ENCODE measurements at regions not wholly inside any gene's neighbourhood (a gene's known extent, or its start where the extent isn't known, plus 50 kb on each side); places are given as distances from the start of the nearest gene placed in this dataset.
A peak's percentile ranks its signal among the peaks of the same experiment; 100 is the strongest.

DNA sequence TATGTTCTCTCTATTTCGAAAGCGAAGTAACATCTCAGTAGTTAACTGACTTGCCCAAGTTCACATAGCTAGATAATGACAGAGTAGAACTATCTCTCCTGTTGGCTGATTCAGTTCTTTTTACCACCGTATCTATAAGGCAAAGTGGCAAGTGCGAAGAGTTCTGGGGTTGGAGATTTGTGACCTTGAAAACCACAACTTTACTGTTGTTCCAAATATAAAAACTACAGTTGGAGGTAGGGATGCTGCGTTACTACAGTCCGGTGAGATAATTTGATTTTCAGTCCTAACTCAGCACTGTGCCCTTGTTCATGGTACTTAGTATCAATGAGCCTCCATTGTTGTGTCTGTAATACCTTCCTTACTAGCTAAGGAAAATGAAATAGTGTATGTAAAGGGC, 71.2 kb upstream of the GOLGA8B start (continued):
- TF ChIP-seq, protein P1, sequence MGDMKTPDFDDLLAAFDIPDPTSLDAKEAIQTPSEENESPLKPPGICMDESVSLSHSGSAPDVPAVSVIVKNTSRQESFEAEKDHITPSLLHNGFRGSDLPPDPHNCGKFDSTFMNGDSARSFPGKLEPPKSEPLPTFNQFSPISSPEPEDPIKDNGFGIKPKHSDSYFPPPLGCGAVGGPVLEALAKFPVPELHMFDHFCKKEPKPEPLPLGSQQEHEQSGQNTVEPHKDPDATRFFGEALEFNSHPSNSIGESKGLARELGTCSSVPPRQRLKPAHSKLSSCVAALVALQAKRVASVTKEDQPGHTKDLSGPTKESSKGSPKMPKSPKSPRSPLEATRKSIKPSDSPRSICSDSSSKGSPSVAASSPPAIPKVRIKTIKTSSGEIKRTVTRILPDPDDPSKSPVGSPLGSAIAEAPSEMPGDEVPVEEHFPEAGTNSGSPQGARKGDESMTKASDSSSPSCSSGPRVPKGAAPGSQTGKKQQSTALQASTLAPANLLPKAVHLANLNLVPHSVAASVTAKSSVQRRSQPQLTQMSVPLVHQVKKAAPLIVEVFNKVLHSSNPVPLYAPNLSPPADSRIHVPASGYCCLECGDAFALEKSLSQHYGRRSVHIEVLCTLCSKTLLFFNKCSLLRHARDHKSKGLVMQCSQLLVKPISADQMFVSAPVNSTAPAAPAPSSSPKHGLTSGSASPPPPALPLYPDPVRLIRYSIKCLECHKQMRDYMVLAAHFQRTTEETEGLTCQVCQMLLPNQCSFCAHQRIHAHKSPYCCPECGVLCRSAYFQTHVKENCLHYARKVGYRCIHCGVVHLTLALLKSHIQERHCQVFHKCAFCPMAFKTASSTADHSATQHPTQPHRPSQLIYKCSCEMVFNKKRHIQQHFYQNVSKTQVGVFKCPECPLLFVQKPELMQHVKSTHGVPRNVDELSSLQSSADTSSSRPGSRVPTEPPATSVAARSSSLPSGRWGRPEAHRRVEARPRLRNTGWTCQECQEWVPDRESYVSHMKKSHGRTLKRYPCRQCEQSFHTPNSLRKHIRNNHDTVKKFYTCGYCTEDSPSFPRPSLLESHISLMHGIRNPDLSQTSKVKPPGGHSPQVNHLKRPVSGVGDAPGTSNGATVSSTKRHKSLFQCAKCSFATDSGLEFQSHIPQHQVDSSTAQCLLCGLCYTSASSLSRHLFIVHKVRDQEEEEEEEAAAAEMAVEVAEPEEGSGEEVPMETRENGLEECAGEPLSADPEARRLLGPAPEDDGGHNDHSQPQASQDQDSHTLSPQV (IDR thresholded peaks at IDR 0.05), result peak; percentile 14; the same call in 1 of the 2 replicates
- TF ChIP-seq, protein P2, sequence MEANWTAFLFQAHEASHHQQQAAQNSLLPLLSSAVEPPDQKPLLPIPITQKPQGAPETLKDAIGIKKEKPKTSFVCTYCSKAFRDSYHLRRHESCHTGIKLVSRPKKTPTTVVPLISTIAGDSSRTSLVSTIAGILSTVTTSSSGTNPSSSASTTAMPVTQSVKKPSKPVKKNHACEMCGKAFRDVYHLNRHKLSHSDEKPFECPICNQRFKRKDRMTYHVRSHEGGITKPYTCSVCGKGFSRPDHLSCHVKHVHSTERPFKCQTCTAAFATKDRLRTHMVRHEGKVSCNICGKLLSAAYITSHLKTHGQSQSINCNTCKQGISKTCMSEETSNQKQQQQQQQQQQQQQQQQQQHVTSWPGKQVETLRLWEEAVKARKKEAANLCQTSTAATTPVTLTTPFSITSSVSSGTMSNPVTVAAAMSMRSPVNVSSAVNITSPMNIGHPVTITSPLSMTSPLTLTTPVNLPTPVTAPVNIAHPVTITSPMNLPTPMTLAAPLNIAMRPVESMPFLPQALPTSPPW (CRISPR knock-in tag; IDR thresholded peaks at IDR 0.05), result no peak
- TF ChIP-seq TSHZ1 (CRISPR knock-in tag; IDR thresholded peaks at IDR 0.05), result no peak
- peak; percentile 42 for TF ChIP-seq CXXC5 (CRISPR knock-in tag; IDR thresholded peaks at IDR 0.05)
- peak; percentile 8 for TF ChIP-seq TAF9B (IDR thresholded peaks at IDR 0.05; ENCODE audit: partially characterized antibody)
- TF ChIP-seq HSF4 (CRISPR knock-in tag; IDR thresholded peaks at IDR 0.05; ENCODE audit: borderline replicate concordance), result no peak
- TF ChIP-seq ZNF282 (CRISPR knock-in tag; IDR thresholded peaks at IDR 0.05), result no peak
- TF ChIP-seq YBX1 (IDR thresholded peaks at IDR 0.05), result no peak
- TF ChIP-seq DIDO1 (tag; IDR thresholded peaks at IDR 0.05; ENCODE audit: low read depth), result no peak
- TF ChIP-seq MLX (CRISPR knock-in tag; conservative IDR thresholded peaks at IDR 0.05), result no peak
- TF ChIP-seq CBX5 (IDR thresholded peaks at IDR 0.05; ENCODE audit: borderline replicate concordance, low read depth), result no peak
- TF ChIP-seq USF1 (CRISPR knock-in tag; IDR thresholded peaks at IDR 0.05), result no peak
- TF ChIP-seq FOXP1 (CRISPR knock-in tag; IDR thresholded peaks at IDR 0.05), result no peak
- peak in 1 of 2 experiments; percentile 40; a peak in 1 of 4 replicates for TF ChIP-seq TRIM24 (IDR thresholded peaks at IDR 0.05)
- TF ChIP-seq, protein P3, sequence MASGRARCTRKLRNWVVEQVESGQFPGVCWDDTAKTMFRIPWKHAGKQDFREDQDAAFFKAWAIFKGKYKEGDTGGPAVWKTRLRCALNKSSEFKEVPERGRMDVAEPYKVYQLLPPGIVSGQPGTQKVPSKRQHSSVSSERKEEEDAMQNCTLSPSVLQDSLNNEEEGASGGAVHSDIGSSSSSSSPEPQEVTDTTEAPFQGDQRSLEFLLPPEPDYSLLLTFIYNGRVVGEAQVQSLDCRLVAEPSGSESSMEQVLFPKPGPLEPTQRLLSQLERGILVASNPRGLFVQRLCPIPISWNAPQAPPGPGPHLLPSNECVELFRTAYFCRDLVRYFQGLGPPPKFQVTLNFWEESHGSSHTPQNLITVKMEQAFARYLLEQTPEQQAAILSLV (tag; IDR thresholded peaks at IDR 0.05), result no peak
- peak; percentile 24; the same call in 1 of the 2 replicates for TF ChIP-seq SMARCE1 (IDR thresholded peaks at IDR 0.05)
- no peak for TF ChIP-seq CHD2 (IDR thresholded peaks at IDR 0.05; ENCODE audit: low read depth, low read length)
